ENCODE measurements at regions not wholly inside any gene's neighbourhood (a gene's known extent, or its start where the extent isn't known, plus 50 kb on each side); places are given as distances from the start of the nearest gene placed in this dataset.

DNA sequence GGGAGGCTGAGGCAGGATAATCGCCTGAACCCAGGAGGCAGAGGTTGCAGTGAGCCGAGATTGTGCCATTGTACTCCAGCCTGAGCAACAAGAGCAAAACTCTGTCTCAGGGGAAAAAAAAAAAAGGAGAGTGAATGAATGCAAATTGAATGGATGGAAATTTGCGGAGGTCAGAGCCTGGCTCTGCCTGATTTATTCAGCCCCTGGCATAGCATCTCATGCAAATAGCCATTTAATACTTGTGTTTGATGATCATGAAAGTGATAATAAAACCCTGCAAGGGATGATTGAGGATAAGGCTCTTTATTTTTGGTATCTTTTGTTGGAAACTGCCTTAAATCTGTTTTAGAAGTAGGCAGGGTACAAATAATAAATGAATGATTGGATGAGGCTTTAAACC is 133.0 kb upstream of the SEMA6D start:
- 13 to 86% (median 50%) methylated on average over 1 to 3 of the region's 3 CpGs; no CpG with 5 or more reads in 5 of the 10 experiments for WGBS, 10 experiments
- no peak overlapping the region for H3K27ac ChIP-seq
- in situ Hi-C loops (cut with MboI; ENCODE audit: low pct_unique_long_range_greater_than_20kb in 2 of 9, low sequenced_read_pairs in 9 of 9, unreplicated experiment in 9 of 9), result no loop called here
- H3K4me3 ChIP-seq, result no peak overlapping the region
- peaks cover 9 to 13% of the 10 kb centered on the region in 2 donors for H3K4me1 ChIP-seq (replicated peaks in 1 of 2)
- peak in 4 of 8 experiments; percentile 28 to 66 (median 56) for ATAC-seq (replicated peaks in 6 of 8)

DNA sequence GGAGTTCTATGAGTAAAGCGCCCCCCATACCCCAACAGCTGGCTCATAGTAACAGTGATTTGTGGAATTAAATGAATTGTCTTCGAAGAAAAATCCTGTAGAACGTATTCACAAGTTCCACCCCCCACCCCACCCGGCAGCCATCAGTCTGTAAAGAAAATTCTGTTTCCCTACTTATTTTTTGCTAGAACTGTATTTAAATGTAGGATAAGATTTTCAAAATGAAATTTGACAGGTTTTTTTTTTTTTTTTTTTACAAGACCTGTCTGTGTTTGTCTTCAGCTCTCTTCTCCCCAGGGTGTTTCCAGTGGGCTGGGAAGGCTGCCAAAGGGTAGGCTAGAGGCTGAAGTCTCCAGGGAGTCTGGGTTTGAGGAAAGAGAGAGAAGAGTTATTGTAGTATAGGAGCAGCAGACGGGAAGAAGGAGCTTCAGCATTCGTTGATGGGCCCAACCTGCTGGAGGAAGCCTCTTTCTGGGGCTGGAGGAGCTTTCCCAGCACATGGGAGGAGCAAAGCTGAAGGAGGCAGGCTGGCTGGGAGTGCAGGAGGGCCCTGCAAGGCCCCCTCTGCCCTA is 130.6 kb upstream of the SEMA6D start:
- Histone ChIP-seq H3K4me1 (replicated peaks in 1 of 2) (peaks cover 11 to 14% of the 10 kb centered on the region in 2 donors), H3K4me3 (no peak overlapping the region), H3K27ac (no peak overlapping the region)
- no peak for ATAC-seq (replicated peaks in 6 of 8)
- 59 to 100% (median 87%) methylated on average over 1 to 6 of the region's 6 CpGs; no CpG with 5 or more reads in 1 of the 10 experiments for WGBS, 10 experiments
- in situ Hi-C loops (cut with MboI; ENCODE audit: low pct_unique_long_range_greater_than_20kb in 2 of 9, low sequenced_read_pairs in 9 of 9, unreplicated experiment in 9 of 9), result no loop called here

DNA sequence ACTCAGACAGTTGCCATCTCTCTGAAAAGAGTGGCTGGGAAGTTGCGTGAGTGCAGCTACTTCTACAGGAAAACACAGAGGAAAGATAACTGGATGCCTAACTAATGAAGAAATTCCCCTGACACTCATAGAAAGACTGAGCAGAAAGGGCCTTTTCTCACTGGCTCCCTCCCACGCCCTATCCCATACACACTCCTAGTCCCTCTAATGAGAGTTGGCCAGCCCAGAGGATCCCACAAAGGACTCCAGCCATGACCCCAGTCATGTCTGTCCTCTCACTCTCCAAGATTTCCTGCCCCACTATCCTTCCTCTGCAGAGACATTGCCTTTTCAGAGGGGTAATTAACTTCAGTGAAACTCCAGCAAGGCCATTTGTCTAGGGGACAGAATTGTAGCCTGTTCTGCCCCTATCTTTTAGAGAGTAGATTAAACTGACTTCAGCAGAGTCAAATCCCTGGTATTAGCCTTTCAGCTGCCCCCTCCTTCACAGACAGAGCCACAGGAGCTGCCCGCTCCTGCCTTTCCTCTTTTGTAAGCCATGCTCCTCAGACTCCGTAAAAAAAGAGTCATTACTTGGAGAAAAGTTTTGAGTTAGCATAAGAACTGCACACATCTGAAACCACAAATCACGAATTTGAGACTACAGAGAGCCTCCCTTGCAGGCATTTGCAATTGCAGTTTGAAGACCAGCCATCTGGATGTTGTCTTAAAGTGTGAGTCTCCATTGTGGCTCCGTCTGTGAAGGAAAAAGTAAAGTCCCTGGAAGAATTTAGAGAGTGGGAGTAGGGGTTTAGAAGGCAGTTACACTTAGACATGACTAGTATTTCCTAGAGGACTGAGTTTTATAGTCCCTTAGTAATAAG is 129.1 kb upstream of the SEMA6D start:
- WGBS, 10 experiments, result 6 to 86% (median 44%) methylated on average over 1 to 6 of the region's 6 CpGs; no CpG with 5 or more reads in 3 of the 10 experiments
- Histone ChIP-seq H3K4me3 (no peak overlapping the region), H3K4me1 (replicated peaks in 1 of 2) (peaks cover 15 to 17% of the 10 kb centered on the region in 2 donors), H3K27ac (no peak overlapping the region)
- ATAC-seq (replicated peaks in 6 of 8), result peak; percentile 36 to 81 (median 58)
- in situ Hi-C loops (cut with MboI; ENCODE audit: low pct_unique_long_range_greater_than_20kb in 2 of 9, low sequenced_read_pairs in 9 of 9, unreplicated experiment in 9 of 9), result no loop called here

DNA sequence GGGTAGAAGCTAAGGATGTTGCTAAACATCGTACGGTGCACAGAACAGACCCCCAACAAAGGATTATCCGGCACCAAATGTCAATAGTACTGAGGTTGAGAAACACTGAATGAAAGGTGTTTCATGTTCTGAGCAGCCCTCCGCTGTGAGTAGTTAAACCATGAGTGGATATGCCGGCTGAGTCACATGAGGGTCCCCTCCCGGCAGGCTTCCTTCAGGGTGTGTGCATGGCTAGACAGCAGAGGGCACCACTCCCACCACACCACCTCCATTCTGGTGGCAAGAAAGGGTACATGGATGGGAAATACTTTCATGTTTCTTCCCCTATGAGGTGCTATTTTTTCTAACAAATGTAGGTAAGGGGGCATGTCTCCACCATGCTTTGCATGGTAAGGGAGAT is 128.3 kb upstream of the SEMA6D start:
- Histone ChIP-seq H3K4me1 (replicated peaks in 1 of 2) (peaks cover 15 to 17% of the 10 kb centered on the region in 2 donors), H3K4me3 (no peak overlapping the region), H3K27ac (no peak overlapping the region)
- in situ Hi-C loops (cut with MboI; ENCODE audit: low pct_unique_long_range_greater_than_20kb in 2 of 9, low sequenced_read_pairs in 9 of 9, unreplicated experiment in 9 of 9), result no loop called here
- WGBS, 10 experiments, result 26 to 100% (median 86%) methylated on average over 1 to 6 of the region's 6 CpGs; no CpG with 5 or more reads in 2 of the 10 experiments
- ATAC-seq (replicated peaks in 6 of 8), result peak in 1 of 8 experiments; percentile 10

DNA sequence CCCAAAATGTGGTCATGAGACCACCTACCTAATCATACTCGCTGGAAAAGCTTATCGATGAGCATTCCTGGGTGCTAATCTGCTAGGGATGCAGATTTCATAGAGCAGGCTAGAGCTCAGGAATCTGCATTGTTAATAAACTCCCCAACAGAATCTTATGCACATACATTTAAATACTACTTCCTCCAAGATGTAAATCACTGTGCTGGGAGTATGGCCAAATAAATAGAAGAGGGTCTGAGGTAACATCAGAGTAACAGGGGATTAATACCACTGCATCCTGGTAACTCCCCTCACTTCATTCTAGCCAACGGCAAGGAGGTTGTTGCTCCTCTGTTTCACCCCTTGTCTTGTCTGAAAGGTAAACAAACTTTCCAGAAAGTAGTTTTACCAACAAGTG is 118.3 kb upstream of the SEMA6D start:
- 0 to 70% (median 36%) methylated on average over 2 to 3 of the region's 3 CpGs; no CpG with 5 or more reads in 3 of the 10 experiments for WGBS, 10 experiments
- Histone ChIP-seq H3K4me3 (no peak overlapping the region), H3K4me1 (replicated peaks in 1 of 2) (no peaks in the 10 kb centered on the region), H3K27ac (no peak overlapping the region)
- in situ Hi-C loops (cut with MboI; ENCODE audit: low pct_unique_long_range_greater_than_20kb in 2 of 9, low sequenced_read_pairs in 9 of 9, unreplicated experiment in 9 of 9), result no loop called here
- ATAC-seq (replicated peaks in 6 of 8), result peak in 3 of 8 experiments; percentile 56 to 90 (median 67)

DNA sequence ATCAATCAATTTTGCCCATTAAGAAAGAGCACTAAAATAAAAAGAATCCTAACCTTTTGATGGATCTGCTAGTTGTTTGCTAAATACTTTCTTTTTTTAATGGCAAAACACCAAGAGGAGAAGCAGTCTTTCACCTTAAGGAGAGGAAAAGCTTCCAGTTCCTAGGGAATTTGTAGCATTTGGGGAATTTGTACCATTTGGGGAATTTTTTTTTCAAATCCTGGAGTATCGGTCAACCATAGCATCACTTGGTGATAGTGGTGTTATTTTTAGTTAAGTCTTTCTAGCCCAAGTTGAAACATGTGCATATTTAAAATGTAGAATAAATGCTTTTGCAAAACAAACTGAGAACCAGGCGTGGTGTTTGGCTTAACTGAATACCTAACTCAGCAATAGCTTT is 117.5 kb upstream of the SEMA6D start:
- in situ Hi-C loops (cut with MboI; ENCODE audit: low pct_unique_long_range_greater_than_20kb in 2 of 9, low sequenced_read_pairs in 9 of 9, unreplicated experiment in 9 of 9), result no loop called here
- 0 to 100% (median 87%) methylated on average over 1 to 2 of the region's 2 CpGs; no CpG with 5 or more reads in 2 of the 10 experiments for WGBS, 10 experiments
- ATAC-seq (replicated peaks in 6 of 8), result peak in 3 of 8 experiments; percentile 13 to 33 (median 20)

DNA sequence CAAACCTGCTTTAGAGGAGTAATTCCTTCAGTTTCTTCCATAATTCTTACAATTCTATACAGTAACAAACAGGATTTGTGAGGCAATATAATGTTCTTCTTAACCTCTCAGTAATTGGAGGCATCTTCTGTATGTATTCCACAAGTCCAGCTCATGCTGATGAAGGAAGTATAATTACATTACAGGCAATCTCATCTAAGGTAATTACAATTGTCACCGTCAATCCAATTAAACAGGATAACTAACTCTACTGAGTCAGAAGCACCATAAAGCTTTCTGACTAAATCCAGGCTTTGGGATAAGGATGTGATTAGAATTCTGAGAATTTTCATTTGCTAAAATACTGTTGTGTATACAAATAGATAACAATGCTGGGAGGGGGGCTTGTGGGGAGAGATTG is 115.2 kb upstream of the SEMA6D start:
- peak in 1 of 8 experiments; percentile 67 for ATAC-seq (replicated peaks in 6 of 8)
- Histone ChIP-seq H3K27ac (no peak overlapping the region), H3K4me3 (no peak overlapping the region), H3K4me1 (replicated peaks in 1 of 2) (no peaks in the 10 kb centered on the region)
- in situ Hi-C loops (cut with MboI; ENCODE audit: low pct_unique_long_range_greater_than_20kb in 2 of 9, low sequenced_read_pairs in 9 of 9, unreplicated experiment in 9 of 9), result no loop called here
- 53 to 100% (median 78%) methylated on average over 1 of the region's 1 CpG; no CpG with 5 or more reads in 5 of the 10 experiments for WGBS, 10 experiments

More for the DNA sequence above, 117.5 kb upstream of the SEMA6D start:
- H3K4me3 ChIP-seq, result no peak overlapping the region
- H3K4me1 ChIP-seq (replicated peaks in 1 of 2), result no peaks in the 10 kb centered on the region
- no peak overlapping the region for H3K27ac ChIP-seq

DNA sequence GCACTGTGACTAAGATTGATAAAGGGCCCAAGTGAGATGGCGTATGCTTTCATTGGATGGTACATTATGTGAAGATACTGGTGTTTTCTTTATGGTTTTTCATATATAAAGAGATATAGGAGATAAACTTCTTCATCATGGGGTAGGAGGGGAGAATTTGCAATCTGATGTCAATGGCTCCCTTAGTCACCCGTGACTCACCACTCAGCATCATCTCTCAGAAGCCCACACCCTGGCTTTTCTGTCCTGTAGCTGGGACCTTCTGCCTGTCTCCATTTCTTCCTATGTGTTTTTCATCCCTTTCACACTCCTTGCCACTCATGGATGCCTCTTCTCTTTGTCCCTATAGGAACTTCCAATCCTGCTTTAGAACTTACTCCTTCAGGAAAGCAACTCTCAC is 114.3 kb upstream of the SEMA6D start:
- in situ Hi-C loops (cut with MboI; ENCODE audit: low pct_unique_long_range_greater_than_20kb in 2 of 9, low sequenced_read_pairs in 9 of 9, unreplicated experiment in 9 of 9), result no loop called here
- Histone ChIP-seq H3K4me3 (no peak overlapping the region), H3K4me1 (replicated peaks in 1 of 2) (peaks cover 2 to 5% of the 10 kb centered on the region in 2 donors), H3K27ac (no peak overlapping the region)
- ATAC-seq (replicated peaks in 6 of 8), result peak in 3 of 8 experiments; percentile 41 to 55 (median 50)
- 0 to 100% (median 87%) methylated on average over 1 to 2 of the region's 2 CpGs; no CpG with 5 or more reads in 1 of the 10 experiments for WGBS, 10 experiments

DNA sequence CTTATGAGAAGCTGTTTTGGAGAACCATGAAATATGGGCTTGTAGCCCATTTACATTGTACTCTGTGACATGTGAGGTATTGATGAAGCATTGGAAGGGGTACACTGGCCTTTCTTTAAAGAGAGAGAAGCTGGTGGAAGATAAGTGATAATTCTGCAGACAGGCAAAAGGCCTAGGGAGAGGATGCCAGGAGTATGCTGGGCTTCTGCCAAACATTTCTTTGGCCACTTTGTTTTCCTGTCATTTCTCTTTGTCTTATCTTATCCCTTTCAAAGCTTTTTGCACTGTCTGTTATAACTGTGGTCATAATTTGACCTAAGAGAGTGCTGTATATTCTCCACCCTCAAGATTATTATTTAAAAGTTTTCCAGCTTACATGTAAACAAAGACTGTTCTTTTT is 109.6 kb upstream of the SEMA6D start:
- H3K27ac ChIP-seq, result no peak overlapping the region
- in situ Hi-C loops (cut with MboI; ENCODE audit: low pct_unique_long_range_greater_than_20kb in 2 of 9, low sequenced_read_pairs in 9 of 9, unreplicated experiment in 9 of 9), result no loop called here
- peaks cover 2 to 5% of the 10 kb centered on the region in 2 donors for H3K4me1 ChIP-seq (replicated peaks in 1 of 2)
- ATAC-seq (replicated peaks in 6 of 8), result peak in 4 of 8 experiments; percentile 9 to 63 (median 31)
- H3K4me3 ChIP-seq, result no peak overlapping the region

DNA sequence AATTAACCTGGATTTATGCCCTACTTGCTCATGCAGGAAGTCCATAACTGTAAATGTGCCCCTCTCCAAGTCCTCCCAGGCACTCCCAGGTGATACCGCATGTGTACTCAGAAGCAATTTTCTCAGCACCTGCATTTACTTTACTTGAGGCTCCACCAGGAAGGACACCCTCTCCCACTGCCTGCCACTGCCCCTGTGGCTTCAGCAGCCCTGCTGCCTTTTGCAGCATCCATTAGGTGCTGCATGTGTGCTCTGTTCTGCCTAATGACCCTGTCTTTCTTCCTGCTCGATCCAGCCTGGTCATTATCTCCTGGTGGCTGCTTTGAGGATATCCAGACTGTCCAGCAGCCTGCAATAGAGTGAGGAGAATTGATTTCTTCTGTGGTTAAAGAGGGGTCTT is 107.6 kb upstream of the SEMA6D start:
- no peak overlapping the region for H3K4me3 ChIP-seq
- H3K27ac ChIP-seq, result no peak overlapping the region
- peaks cover 2 to 5% of the 10 kb centered on the region in 2 donors for H3K4me1 ChIP-seq (replicated peaks in 1 of 2)
- in situ Hi-C loops (cut with MboI; ENCODE audit: low pct_unique_long_range_greater_than_20kb in 2 of 9, low sequenced_read_pairs in 9 of 9, unreplicated experiment in 9 of 9), result no loop called here
- peak in 1 of 8 experiments; percentile 39 for ATAC-seq (replicated peaks in 6 of 8)
- WGBS, 10 experiments, result 0 to 100% (median 90%) methylated on average over 1 to 2 of the region's 2 CpGs; no CpG with 5 or more reads in 3 of the 10 experiments

DNA sequence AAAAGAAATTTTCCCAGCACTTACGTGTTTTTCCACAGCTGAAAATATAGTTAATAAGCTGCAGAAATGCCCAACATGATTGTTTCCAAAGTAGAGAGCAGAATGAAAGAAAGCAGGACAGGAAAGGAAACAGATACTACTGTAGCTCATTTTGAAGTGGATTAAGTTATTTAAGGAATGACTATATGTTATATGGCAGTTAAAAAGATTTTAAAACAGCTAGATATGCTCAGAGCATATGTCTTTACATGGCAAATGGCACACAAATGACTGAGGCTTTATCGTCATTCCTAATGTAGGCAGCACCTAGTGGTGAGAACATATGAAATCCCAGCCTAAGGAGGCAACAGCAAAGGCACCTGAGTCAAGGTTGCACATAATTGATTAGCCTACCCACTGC is 106.6 kb upstream of the SEMA6D start:
- Histone ChIP-seq H3K4me3 (no peak overlapping the region), H3K4me1 (replicated peaks in 1 of 2) (peaks cover 2 to 5% of the 10 kb centered on the region in 2 donors), H3K27ac (no peak overlapping the region)
- WGBS, 10 experiments, result 20 to 100% (median 100%) methylated on average over 1 to 2 of the region's 2 CpGs
- in situ Hi-C loops (cut with MboI; ENCODE audit: low pct_unique_long_range_greater_than_20kb in 2 of 9, low sequenced_read_pairs in 9 of 9, unreplicated experiment in 9 of 9), result no loop called here
- no peak for ATAC-seq (replicated peaks in 6 of 8)

DNA sequence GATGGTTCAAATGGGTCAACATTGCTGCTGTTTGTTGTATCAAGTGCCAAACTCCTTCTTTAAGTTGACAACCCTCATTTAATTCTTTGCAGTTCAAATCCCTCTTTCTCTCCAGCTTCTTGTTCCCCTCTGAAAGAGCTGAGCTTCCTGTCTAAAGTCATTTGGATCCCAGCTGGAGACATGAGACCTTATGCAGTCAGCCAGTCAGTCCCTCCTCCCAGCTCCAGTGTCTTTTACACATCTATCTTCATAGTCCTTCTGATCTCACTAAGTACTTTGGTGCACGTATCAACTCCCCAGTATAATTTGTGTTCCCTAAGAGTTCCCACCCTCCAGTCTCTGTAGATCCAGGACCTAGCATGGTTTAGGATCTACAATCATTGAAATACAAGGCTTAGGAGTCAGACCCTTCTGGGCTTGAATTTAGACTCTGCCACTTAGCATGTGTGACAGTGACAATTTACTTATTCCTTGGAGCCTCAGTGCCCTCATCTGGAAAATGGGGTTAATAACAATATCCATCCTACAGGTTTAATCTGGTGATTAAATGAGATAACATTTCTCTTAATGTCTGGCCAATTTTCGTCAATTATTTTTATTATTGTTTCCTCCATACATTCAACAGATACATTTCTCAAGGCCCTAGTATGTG is 102.8 kb upstream of the SEMA6D start:
- ATAC-seq (replicated peaks in 6 of 8), result peak in 3 of 8 experiments; percentile 9 to 66 (median 33)
- Histone ChIP-seq H3K4me1 (replicated peaks in 1 of 2) (peaks cover 14 to 17% of the 10 kb centered on the region in 2 donors), H3K27ac (no peak overlapping the region), H3K4me3 (no peak overlapping the region)
- 27 to 89% (median 63%) methylated on average over 1 to 2 of the region's 2 CpGs; no CpG with 5 or more reads in 3 of the 10 experiments for WGBS, 10 experiments
- in situ Hi-C loops (cut with MboI; ENCODE audit: low pct_unique_long_range_greater_than_20kb in 2 of 9, low sequenced_read_pairs in 9 of 9, unreplicated experiment in 9 of 9), result no loop called here

DNA sequence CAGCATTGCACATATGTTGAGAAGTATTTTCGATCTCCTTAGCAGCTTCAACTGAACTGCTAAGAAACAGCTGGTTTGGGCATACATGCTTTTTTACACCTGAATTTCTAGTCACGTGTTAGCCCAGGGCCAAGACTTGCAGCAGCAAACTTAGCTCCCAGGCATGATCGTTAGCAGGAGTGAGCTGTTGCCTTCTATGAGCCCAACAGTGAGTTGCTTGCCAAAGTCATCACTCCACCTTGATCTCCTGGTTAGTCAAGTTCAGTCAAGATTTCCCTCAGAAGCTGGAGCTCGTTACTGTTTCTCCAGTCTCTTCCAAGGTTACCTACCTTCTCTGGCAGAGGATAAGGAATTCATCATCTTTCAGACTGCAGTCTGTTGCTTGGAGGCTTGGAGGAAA is 100.4 kb upstream of the SEMA6D start:
- in situ Hi-C loops (cut with MboI; ENCODE audit: low pct_unique_long_range_greater_than_20kb in 2 of 9, low sequenced_read_pairs in 9 of 9, unreplicated experiment in 9 of 9), result no loop called here
- Histone ChIP-seq H3K4me1 (replicated peaks in 1 of 2) (peaks cover 17 to 33% of the 10 kb centered on the region in 2 donors), H3K4me3 (no peak overlapping the region), H3K27ac (no peak overlapping the region)
- WGBS, 10 experiments, result 17 to 100% (median 72%) methylated on average over 1 to 3 of the region's 4 CpGs; no CpG with 5 or more reads in 4 of the 10 experiments
- no peak for ATAC-seq (replicated peaks in 6 of 8)

Measured in motor neuron (in vitro differentiated cells).